ENCODE measurements at regions not wholly inside any gene's neighbourhood (a gene's known extent, or its start where the extent isn't known, plus 50 kb on each side); places are given as distances from the start of the nearest gene placed in this dataset.

DNA sequence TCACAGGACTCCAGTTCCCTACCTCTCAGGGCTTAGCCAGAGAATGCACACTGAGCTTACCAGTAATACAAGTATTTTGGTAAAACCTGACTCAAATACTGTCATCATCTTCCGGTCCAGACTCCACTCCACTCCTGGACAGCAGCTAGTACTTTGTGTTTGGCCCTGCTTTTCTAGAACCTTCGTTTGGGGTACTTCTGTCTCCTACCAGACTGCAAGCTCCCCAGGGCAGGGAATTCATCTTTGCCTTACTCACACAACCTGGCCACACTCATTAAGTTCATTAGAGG, 108.9 kb upstream of the CDC42EP3 start:
- Histone ChIP-seq H3K36me3 (ENCODE audit: insufficient read depth, low read length) (no peaks in the 10 kb centered on the region), H3K27ac (ENCODE audit: low read depth, low read length) (peak overlapping the region; percentile 77), H3K27me3 (ENCODE audit: insufficient read depth, low read length) (no peaks in the 10 kb centered on the region), H3K4me1 (ENCODE audit: insufficient read depth, low read length) (peaks cover 62% of the 10 kb centered on the region), H4K20me1 (ENCODE audit: insufficient read depth, low read length) (no peaks in the 10 kb centered on the region), H2AFZ (ENCODE audit: low read length) (no peak overlapping the region), H3K4me3 (ENCODE audit: insufficient read depth, low read length) (no peak overlapping the region), H3K9me3 (ENCODE audit: low read depth, low read length) (no peaks in the 10 kb centered on the region), H3K79me2 (ENCODE audit: insufficient read depth, low read length) (no peaks in the 10 kb centered on the region), H3K4me2 (ENCODE audit: insufficient read depth, low read length) (no peak overlapping the region)
- no peak for DNase-seq (ENCODE audit: insufficient read length, low spot score, missing footprints)
- TF ChIP-seq, protein P1, sequence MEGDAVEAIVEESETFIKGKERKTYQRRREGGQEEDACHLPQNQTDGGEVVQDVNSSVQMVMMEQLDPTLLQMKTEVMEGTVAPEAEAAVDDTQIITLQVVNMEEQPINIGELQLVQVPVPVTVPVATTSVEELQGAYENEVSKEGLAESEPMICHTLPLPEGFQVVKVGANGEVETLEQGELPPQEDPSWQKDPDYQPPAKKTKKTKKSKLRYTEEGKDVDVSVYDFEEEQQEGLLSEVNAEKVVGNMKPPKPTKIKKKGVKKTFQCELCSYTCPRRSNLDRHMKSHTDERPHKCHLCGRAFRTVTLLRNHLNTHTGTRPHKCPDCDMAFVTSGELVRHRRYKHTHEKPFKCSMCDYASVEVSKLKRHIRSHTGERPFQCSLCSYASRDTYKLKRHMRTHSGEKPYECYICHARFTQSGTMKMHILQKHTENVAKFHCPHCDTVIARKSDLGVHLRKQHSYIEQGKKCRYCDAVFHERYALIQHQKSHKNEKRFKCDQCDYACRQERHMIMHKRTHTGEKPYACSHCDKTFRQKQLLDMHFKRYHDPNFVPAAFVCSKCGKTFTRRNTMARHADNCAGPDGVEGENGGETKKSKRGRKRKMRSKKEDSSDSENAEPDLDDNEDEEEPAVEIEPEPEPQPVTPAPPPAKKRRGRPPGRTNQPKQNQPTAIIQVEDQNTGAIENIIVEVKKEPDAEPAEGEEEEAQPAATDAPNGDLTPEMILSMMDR (IDR thresholded peaks at IDR 0.05; ENCODE audit: extremely low read depth, low read depth, low read length), result no peak

DNA sequence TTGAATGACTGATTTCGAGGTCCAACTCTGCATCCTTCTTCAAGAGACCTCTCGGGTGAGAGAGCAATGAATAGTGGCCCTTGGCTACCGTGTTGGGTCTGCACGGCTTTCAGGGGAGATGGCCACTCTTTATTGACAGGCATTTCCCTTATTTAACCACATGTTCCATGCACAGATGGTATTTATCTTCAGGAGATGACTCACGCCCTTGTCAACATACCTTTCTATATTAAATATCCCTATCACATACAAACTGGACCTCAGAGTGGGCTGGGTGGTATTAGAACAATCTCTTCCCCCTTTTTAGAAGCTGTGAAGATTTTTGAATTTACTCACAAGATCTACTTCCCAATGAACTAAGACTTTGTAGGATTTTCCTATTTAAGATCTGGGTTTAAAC, 109.6 kb upstream of the CDC42EP3 start:
- Histone ChIP-seq H3K27me3 (ENCODE audit: insufficient read depth, low read length) (no peaks in the 10 kb centered on the region), H3K79me2 (ENCODE audit: insufficient read depth, low read length) (no peaks in the 10 kb centered on the region), H3K36me3 (ENCODE audit: insufficient read depth, low read length) (no peaks in the 10 kb centered on the region), H4K20me1 (ENCODE audit: insufficient read depth, low read length) (no peaks in the 10 kb centered on the region), H3K27ac (ENCODE audit: low read depth, low read length) (peak overlapping the region; percentile 77), H3K4me2 (ENCODE audit: insufficient read depth, low read length) (peak overlapping the region; percentile 6), H3K9me3 (ENCODE audit: low read depth, low read length) (no peaks in the 10 kb centered on the region), H3K4me1 (ENCODE audit: insufficient read depth, low read length) (peaks cover 55% of the 10 kb centered on the region), H2AFZ (ENCODE audit: low read length) (no peak overlapping the region), H3K4me3 (ENCODE audit: insufficient read depth, low read length) (no peak overlapping the region)
- no peak for DNase-seq (ENCODE audit: insufficient read length, low spot score, missing footprints)
- TF ChIP-seq, protein P1 (IDR thresholded peaks at IDR 0.05; ENCODE audit: extremely low read depth, low read depth, low read length), result no peak

DNA sequence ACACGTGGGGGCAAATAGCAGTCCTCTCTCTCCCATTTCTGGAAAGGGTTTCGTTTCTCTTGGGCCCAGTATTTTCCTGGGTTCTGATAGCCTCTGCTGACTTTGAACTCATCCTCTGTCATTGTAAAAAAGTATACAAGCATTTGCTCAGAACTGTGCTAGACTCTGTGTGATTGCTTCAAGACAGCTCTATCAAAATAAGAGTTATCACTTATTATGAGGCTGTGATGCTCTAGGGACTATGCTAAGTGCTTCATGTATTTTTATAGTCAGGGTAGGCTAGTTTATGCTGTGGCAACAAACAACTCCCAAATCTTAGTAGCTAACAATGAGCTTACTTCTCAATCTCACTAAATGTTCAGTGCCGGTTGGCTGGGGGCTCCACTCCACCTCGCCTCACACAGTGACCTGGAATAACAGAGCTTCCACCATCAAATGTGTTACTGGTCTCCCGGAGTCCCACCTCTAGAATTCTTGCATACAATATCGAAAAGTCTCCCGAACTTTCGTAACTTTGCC, 110.8 kb upstream of the CDC42EP3 start:
- peak overlapping the region; percentile 36 for H2AFZ ChIP-seq (ENCODE audit: low read length)
- TF ChIP-seq, protein P1 (IDR thresholded peaks at IDR 0.05; ENCODE audit: extremely low read depth, low read depth, low read length), result no peak
- peaks cover 43% of the 10 kb centered on the region for H3K4me1 ChIP-seq (ENCODE audit: insufficient read depth, low read length)
- H3K27me3 ChIP-seq (ENCODE audit: insufficient read depth, low read length), result no peaks in the 10 kb centered on the region
- H3K4me2 ChIP-seq (ENCODE audit: insufficient read depth, low read length), result peak overlapping the region; percentile 56
- H3K27ac ChIP-seq (ENCODE audit: low read depth, low read length), result peak overlapping the region; percentile 77
- H3K4me3 ChIP-seq (ENCODE audit: insufficient read depth, low read length), result peak overlapping the region; percentile 17
- no peaks in the 10 kb centered on the region for H3K9me3 ChIP-seq (ENCODE audit: low read depth, low read length)
- H3K36me3 ChIP-seq (ENCODE audit: insufficient read depth, low read length), result no peaks in the 10 kb centered on the region
- no peaks in the 10 kb centered on the region for H4K20me1 ChIP-seq (ENCODE audit: insufficient read depth, low read length)
- no peaks in the 10 kb centered on the region for H3K79me2 ChIP-seq (ENCODE audit: insufficient read depth, low read length)
- no peak for DNase-seq (ENCODE audit: insufficient read length, low spot score, missing footprints)

DNA sequence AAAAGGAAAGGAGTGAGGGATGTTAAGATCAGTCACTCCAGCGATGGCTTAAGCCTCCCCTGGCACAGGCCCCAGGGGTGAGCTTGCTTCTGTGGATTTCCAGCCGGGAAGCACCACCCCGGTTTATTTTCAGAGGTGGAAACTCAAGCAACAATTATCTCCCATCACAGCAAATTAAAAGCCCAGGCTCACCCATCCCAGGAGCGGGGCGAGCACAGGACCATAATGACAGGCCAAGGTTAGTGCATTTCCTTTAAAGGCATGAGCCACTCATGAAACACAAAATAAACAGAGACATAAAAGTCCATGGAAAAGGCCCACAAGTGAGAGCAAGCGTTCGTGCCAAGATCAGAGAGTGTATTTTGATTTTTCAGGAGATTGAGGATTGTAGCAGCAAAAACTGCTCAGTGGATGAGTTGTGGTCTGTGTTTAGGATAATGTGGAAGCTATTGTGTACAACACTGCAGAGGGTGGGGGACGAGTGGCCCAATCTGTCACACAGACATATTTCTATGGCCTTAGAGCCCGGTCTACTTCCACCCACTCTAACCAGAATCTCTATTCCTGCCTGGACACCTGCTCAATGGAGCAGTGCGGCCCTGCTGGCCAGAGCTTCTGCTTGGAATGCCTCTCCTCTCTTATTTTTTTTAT, 111.4 kb upstream of the CDC42EP3 start:
- Histone ChIP-seq H3K4me1 (ENCODE audit: insufficient read depth, low read length) (peaks cover 43% of the 10 kb centered on the region), H4K20me1 (ENCODE audit: insufficient read depth, low read length) (no peaks in the 10 kb centered on the region), H3K27me3 (ENCODE audit: insufficient read depth, low read length) (no peaks in the 10 kb centered on the region), H3K27ac (ENCODE audit: low read depth, low read length) (peak overlapping the region; percentile 77), H3K9me3 (ENCODE audit: low read depth, low read length) (no peaks in the 10 kb centered on the region), H3K4me3 (ENCODE audit: insufficient read depth, low read length) (peak overlapping the region; percentile 17), H2AFZ (ENCODE audit: low read length) (peak overlapping the region; percentile 36), H3K4me2 (ENCODE audit: insufficient read depth, low read length) (peak overlapping the region; percentile 56), H3K79me2 (ENCODE audit: insufficient read depth, low read length) (no peaks in the 10 kb centered on the region), H3K36me3 (ENCODE audit: insufficient read depth, low read length) (no peaks in the 10 kb centered on the region)
- DNase-seq (ENCODE audit: insufficient read length, low spot score, missing footprints), result no peak
- TF ChIP-seq, protein P1 (IDR thresholded peaks at IDR 0.05; ENCODE audit: extremely low read depth, low read depth, low read length), result no peak
